ENCODE measurements at regions not wholly inside any gene's neighbourhood (a gene's known extent, or its start where the extent isn't known, plus 50 kb on each side); places are given as distances from the start of the nearest gene placed in this dataset.

DNA sequence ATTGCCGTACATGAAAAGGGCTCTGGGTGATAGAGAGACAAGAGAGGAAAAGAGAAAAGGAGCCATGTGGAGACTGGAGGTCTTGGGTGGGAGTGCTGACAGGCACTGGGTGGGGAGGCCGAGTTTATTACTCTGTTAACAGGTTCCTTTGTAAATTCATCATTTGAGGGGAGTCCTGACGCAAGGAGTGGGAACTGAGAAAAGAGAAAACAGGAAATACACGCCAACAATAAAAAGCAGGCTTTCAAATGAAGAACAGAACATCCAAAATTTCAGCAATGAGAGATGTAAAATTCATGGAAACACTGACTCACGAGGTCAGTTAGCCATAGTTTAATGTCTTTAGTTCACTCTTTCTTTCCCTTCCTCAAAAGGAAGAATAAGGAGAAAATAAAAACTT, 342.8 kb downstream of the TMEM167A start:
- no TSS peak for BruUV-seq (replicated peaks)
- no peak for ATAC-seq
- Histone ChIP-seq H3K79me2 (ENCODE audit: control insufficient read depth, insufficient read depth, low read length) (no peaks in the 10 kb centered on the region), H4K20me1 (ENCODE audit: control insufficient read depth, insufficient read depth) (no peaks in the 10 kb centered on the region), H3K4me2 (ENCODE audit: control insufficient read depth, insufficient read depth) (no peak overlapping the region), H3K4me3 (no peak overlapping the region), H3K9ac (ENCODE audit: control insufficient read depth, insufficient read depth, low read length) (no peak overlapping the region), H3K9me3 (replicated peaks; ENCODE audit: control insufficient read depth, insufficient read depth, low read length) (no peaks in the 10 kb centered on the region; the same call in 2 of the 3 replicates), H3K27me3 (replicated peaks in 1 of 2; ENCODE audit: control insufficient read depth in 2 of 2, insufficient read depth in 2 of 2, low read length in 1 of 2) (no peaks in the 10 kb centered on the region), H3K4me1 (ENCODE audit: control insufficient read depth, insufficient read depth, low read length) (no peaks in the 10 kb centered on the region), H3K36me3 (ENCODE audit: control insufficient read depth in 2 of 2, insufficient read depth in 2 of 2, low read length in 1 of 2) (no peaks in the 10 kb centered on the region), H2AFZ (ENCODE audit: control insufficient read depth, low read depth, low read length) (no peak overlapping the region), H3K27ac (ENCODE audit: control insufficient read depth, insufficient read depth) (no peak overlapping the region)
- ChIA-PET POLR2A (interaction anchor here (0.6 kb wide), 1 partner anchor 7 kb away, joined by 5 read pairs; no protein-coding TSS in a partner anchor), RAD21 (ENCODE audit: unreplicated experiment) (no interaction called here), CTCF (no interaction called here), SMC1A (ENCODE audit: uncharacterized antibody, unreplicated experiment) (interaction anchor here (1.3 kb wide), 1 partner anchor 12 kb away, joined by 4 read pairs; no protein-coding TSS in a partner anchor)
- TF ChIP-seq SREBF2 (IDR thresholded peaks at IDR 0.05; ENCODE audit: low read length): no peak
- no peak for TF ChIP-seq RFX5 (IDR thresholded peaks at IDR 0.05; ENCODE audit: low read depth, low read length)
- no peak for TF ChIP-seq MYC (IDR thresholded peaks at IDR 0.05; ENCODE audit: insufficient read depth, insufficient read length, insufficient replicate concordance, low read length, severe bottlenecking)
- in situ Hi-C loops (cut with MboI): no loop called here
- DNase-seq (ENCODE audit: low read depth, low spot score): no peak
- intact Hi-C loops (cut with micrococcal nuclease; ENCODE audit: unreplicated experiment): no loop called here
- no peak for FAIRE-seq
- 34% methylated on average over 5 of the region's 5 CpGs for WGBS (ENCODE audit: insufficient coverage, insufficient replicate concordance, low lambda C conversion rate, missing lambda C conversion rate)

DNA sequence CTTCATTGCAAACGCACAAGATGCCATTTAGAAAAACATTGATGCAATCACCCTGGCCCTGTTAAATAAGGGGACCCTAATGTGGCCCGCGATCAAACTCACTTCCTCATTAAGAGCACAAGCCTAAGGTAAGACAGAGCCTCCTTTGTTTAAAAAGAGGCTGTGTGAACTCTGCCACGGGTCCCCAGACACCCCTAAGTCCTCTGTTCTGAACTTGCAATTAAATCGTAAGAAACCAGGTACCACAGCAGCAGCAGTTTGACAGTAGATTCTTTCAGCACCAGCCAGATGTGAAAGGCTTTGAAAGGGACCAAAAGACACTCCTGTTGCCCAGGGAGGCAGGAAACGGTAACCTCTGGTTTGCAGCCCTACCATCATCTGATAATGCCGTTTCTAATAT, 346.3 kb downstream of the TMEM167A start:
- ChIA-PET POLR2A (interaction anchor here (0.9 kb wide), 1 partner anchor 21 kb away, joined by 3 read pairs; no protein-coding TSS in a partner anchor), CTCF (interaction anchor here (0.9 kb wide), 1 partner anchor 73 kb away, joined by 5 read pairs; no protein-coding TSS in a partner anchor), SMC1A (ENCODE audit: uncharacterized antibody, unreplicated experiment) (interaction anchor here (1.0 kb wide), 1 partner anchor 8 kb away, joined by 4 read pairs; no protein-coding TSS in a partner anchor), RAD21 (ENCODE audit: unreplicated experiment) (interaction anchor here (1.2 kb wide), 1 partner anchor 91 kb away, joined by 3 read pairs; no protein-coding TSS in a partner anchor)
- H3K4me1 ChIP-seq (ENCODE audit: control insufficient read depth, insufficient read depth, low read length): no peaks in the 10 kb centered on the region
- no peak overlapping the region for H3K4me2 ChIP-seq (ENCODE audit: control insufficient read depth, insufficient read depth)
- no peak overlapping the region for H2AFZ ChIP-seq (ENCODE audit: control insufficient read depth, low read depth, low read length)
- H4K20me1 ChIP-seq (ENCODE audit: control insufficient read depth, insufficient read depth): no peaks in the 10 kb centered on the region
- DNase-seq (ENCODE audit: low read depth, low spot score) (no peak), FAIRE-seq (no peak), ATAC-seq (peak; percentile 42)
- H3K27me3 ChIP-seq (replicated peaks in 1 of 2; ENCODE audit: control insufficient read depth in 2 of 2, insufficient read depth in 2 of 2, low read length in 1 of 2): no peaks in the 10 kb centered on the region
- no peaks in the 10 kb centered on the region; the same call in 2 of the 3 replicates for H3K9me3 ChIP-seq (replicated peaks; ENCODE audit: control insufficient read depth, insufficient read depth, low read length)
- TF ChIP-seq MEF2B (IDR thresholded peaks at IDR 0.05; ENCODE audit: partially characterized antibody, poor library complexity, severe bottlenecking) (peak; percentile 65), MTA2 (IDR thresholded peaks at IDR 0.05; ENCODE audit: low read depth) (peak; percentile 31; the same call in 1 of the 2 replicates), CHD2 (IDR thresholded peaks at IDR 0.05; ENCODE audit: borderline replicate concordance, low read depth, low read length) (no peak), CREB1 (IDR thresholded peaks at IDR 0.05; ENCODE audit: low read depth) (no peak), ESRRA (IDR thresholded peaks at IDR 0.05; ENCODE audit: low read length) (no peak), EP300 (IDR thresholded peaks at IDR 0.05; ENCODE audit: borderline replicate concordance in 1 of 2, control insufficient read depth in 1 of 2, low read depth in 2 of 2, low read length in 2 of 2) (no peak), IRF4 (IDR thresholded peaks at IDR 0.05; ENCODE audit: low read depth, low read length) (no peak), ZNF274 (IDR thresholded peaks at IDR 0.05; ENCODE audit: insufficient read depth, insufficient read length) (no peak), SPI1 (IDR thresholded peaks at IDR 0.05; ENCODE audit: borderline replicate concordance, insufficient read depth, low read depth, low read length) (peak; percentile 65; the same call in 1 of the 2 replicates), IKZF2 (IDR thresholded peaks at IDR 0.05) (no peak), KDM1A (IDR thresholded peaks at IDR 0.05; ENCODE audit: borderline replicate concordance) (no peak)
- TF ChIP-seq, protein P1, sequence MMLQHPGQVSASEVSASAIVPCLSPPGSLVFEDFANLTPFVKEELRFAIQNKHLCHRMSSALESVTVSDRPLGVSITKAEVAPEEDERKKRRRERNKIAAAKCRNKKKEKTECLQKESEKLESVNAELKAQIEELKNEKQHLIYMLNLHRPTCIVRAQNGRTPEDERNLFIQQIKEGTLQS (IDR thresholded peaks at IDR 0.05; ENCODE audit: borderline replicate concordance, extremely low read depth, low read depth, low read length): no peak
- TF ChIP-seq, protein P2, sequence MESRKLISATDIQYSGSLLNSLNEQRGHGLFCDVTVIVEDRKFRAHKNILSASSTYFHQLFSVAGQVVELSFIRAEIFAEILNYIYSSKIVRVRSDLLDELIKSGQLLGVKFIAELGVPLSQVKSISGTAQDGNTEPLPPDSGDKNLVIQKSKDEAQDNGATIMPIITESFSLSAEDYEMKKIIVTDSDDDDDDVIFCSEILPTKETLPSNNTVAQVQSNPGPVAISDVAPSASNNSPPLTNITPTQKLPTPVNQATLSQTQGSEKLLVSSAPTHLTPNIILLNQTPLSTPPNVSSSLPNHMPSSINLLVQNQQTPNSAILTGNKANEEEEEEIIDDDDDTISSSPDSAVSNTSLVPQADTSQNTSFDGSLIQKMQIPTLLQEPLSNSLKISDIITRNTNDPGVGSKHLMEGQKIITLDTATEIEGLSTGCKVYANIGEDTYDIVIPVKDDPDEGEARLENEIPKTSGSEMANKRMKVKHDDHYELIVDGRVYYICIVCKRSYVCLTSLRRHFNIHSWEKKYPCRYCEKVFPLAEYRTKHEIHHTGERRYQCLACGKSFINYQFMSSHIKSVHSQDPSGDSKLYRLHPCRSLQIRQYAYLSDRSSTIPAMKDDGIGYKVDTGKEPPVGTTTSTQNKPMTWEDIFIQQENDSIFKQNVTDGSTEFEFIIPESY (IDR thresholded peaks at IDR 0.05): no peak
- BruUV-seq (replicated peaks): no TSS peak
- intact Hi-C loops (cut with micrococcal nuclease; ENCODE audit: unreplicated experiment) (no loop called here), in situ Hi-C loops (cut with MboI) (no loop called here)
- 59% methylated on average over 7 of the region's 7 CpGs for WGBS (ENCODE audit: insufficient coverage, insufficient replicate concordance, low lambda C conversion rate, missing lambda C conversion rate)
- H3K4me3 ChIP-seq: no peak overlapping the region
- H3K36me3 ChIP-seq (ENCODE audit: control insufficient read depth in 2 of 2, insufficient read depth in 2 of 2, low read length in 1 of 2): no peaks in the 10 kb centered on the region
- H3K27ac ChIP-seq (ENCODE audit: control insufficient read depth, insufficient read depth): no peak overlapping the region
- no peaks in the 10 kb centered on the region for H3K79me2 ChIP-seq (ENCODE audit: control insufficient read depth, insufficient read depth, low read length)
- H3K9ac ChIP-seq (ENCODE audit: control insufficient read depth, insufficient read depth, low read length): no peak overlapping the region

Data from GM12878 (cell line).